Upper lobe of left lung (tissue), 6 donors: ENCODE measurements at regions not wholly inside any gene's neighbourhood (a gene's known extent, or its start where the extent isn't known, plus 50 kb on each side); places are given as distances from the start of the nearest gene placed in this dataset.

Experiments
- ATAC-seq, 2 donors: fragments of 200-7000 bp; cut with Tn5 transposase; one replicate each; pipeline ENCODE4 v1.9.1; 2022; ENCODE audit warnings: mild to moderate bottlenecking in 2 of 2, moderate library complexity in 2 of 2; ENCODE audit not compliant: low FRiP score in 2 of 2
- DNase-seq, 2 donors: peaks; one replicate each; pipeline ENCODE4 v3.0.0-alpha.2; 2019 to 2020
- H3K27ac ChIP-seq, 4 donors: fragments of 200-600 bp; sonication (generic); one replicate each; pipeline ENCODE4 v1.5.1; 2016 to 2019
- H3K27me3 ChIP-seq, 4 donors: fragments of 200-600 bp; sonication (generic); one replicate each; pipeline ENCODE4 v1.5.1; 2017 to 2019
- H3K36me3 ChIP-seq, 4 donors: fragments of 200-600 bp; sonication (generic); one replicate each; pipeline ENCODE4 v1.5.1; 2016 to 2019
- H3K4me1 ChIP-seq, 4 donors: fragments of 200-600 bp; sonication (generic); one replicate each; pipeline ENCODE4 v1.5.1; 2018 to 2019
- H3K4me3 ChIP-seq, 4 donors: fragments of 200-600 bp; sonication (generic); one replicate each; pipeline ENCODE4 v1.5.1; 2017 to 2019; ENCODE audit warnings: mild to moderate bottlenecking in 2 of 4, moderate library complexity in 1 of 4
- H3K9me3 ChIP-seq, 4 donors: fragments of 200-600 bp; sonication (generic); one replicate each; pipeline ENCODE4 v1.5.1; 2018 to 2019
- EP300 ChIP-seq, 4 donors: sonication (generic); formaldehyde crosslinking; IDR thresholded peaks; one replicate each; pipeline ENCODE4 v1.5.1; 2017; ENCODE audit warnings: antibody characterized with exemption in 4 of 4, control low read depth in 2 of 4
- POLR2A ChIP-seq, 4 donors: fragments of 450-650 bp; IDR thresholded peaks; one replicate each; pipeline ENCODE4 v1.5.1; 2016 to 2017; ENCODE audit warnings: antibody characterized with exemption in 4 of 4, mild to moderate bottlenecking in 2 of 4
- POLR2AphosphoS5 ChIP-seq, 2 donors: sonication (generic); formaldehyde crosslinking; IDR thresholded peaks; one replicate each; pipeline ENCODE4 v1.5.1; 2017; ENCODE audit warnings: antibody characterized with exemption in 2 of 2
- WGBS, 2 donors: methylation state at CpG; one replicate each; pipeline ENCODE4 v1.1.5; 2017 to 2018; 5-methylcytosine and 5-hydroxymethylcytosine counted together
- TF ChIP-seq, protein P1 (sequence below), 6 experiments: fragments of 450-650 bp in 4 of 6; fragments of 200-600 bp in 2 of 6; sonication (generic) in 2 of 6; IDR thresholded peaks; one replicate each; pipeline ENCODE4 v1.5.1; 2016 to 2019; ENCODE audit warnings: antibody characterized with exemption in 6 of 6
- donor health status: DM: no; HTN: no; CAD: no; lungs with moderate emphysema.
- donor health status: DM: no; HTN: yes; CAD: no; lungs with severe emphysema.

DNA sequence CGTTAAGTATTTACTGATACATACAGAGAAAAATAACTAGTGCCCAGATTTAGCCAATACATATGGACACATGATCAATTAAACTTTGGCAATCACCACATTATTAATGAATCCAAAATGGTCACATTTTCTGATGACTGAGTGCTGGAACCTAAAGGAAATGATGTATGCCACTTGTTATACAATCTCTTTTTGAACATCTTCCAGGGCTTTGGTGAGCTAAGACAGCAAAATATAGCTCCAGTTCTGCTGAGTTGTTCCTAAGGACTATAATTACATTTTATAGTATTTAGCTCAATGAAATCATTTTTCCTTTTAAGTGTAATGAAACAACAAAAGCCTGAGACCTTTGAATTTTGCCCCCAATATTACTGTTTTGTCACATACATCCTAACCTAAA is 329.1 kb upstream of the ATP2B1 start:
- Histone ChIP-seq H3K4me3 (no peak overlapping the region), H3K27me3 (no peaks in the 10 kb centered on the region), H3K27ac (no peak overlapping the region), H3K4me1 (no peaks in the 10 kb centered on the region), H3K9me3 (no peaks in the 10 kb centered on the region), H3K36me3 (no peaks in the 10 kb centered on the region)
- no peak for TF ChIP-seq EP300 (IDR thresholded peaks at IDR 0.05)
- TF ChIP-seq, protein P1, sequence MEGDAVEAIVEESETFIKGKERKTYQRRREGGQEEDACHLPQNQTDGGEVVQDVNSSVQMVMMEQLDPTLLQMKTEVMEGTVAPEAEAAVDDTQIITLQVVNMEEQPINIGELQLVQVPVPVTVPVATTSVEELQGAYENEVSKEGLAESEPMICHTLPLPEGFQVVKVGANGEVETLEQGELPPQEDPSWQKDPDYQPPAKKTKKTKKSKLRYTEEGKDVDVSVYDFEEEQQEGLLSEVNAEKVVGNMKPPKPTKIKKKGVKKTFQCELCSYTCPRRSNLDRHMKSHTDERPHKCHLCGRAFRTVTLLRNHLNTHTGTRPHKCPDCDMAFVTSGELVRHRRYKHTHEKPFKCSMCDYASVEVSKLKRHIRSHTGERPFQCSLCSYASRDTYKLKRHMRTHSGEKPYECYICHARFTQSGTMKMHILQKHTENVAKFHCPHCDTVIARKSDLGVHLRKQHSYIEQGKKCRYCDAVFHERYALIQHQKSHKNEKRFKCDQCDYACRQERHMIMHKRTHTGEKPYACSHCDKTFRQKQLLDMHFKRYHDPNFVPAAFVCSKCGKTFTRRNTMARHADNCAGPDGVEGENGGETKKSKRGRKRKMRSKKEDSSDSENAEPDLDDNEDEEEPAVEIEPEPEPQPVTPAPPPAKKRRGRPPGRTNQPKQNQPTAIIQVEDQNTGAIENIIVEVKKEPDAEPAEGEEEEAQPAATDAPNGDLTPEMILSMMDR (IDR thresholded peaks at IDR 0.05), result no peak
- no peak for TF ChIP-seq POLR2A (IDR thresholded peaks at IDR 0.05)
- no peak for TF ChIP-seq POLR2AphosphoS5 (IDR thresholded peaks at IDR 0.05)
- ATAC-seq (no peak), DNase-seq (no peak)
- WGBS, 2 donors, result 50 to 71% methylated on average over 1 of the region's 1 CpG

GRCh38 chr12:90036637-90037036 is 328.0 kb upstream of the ATP2B1 start:
- DNase-seq, result no peak
- 35 to 55% methylated on average over 2 of the region's 2 CpGs for WGBS, 2 donors
- no peak for TF ChIP-seq POLR2A (IDR thresholded peaks at IDR 0.05)
- TF ChIP-seq POLR2AphosphoS5 (IDR thresholded peaks at IDR 0.05), result no peak
- TF ChIP-seq, protein P1 (IDR thresholded peaks at IDR 0.05), result no peak
- TF ChIP-seq EP300 (IDR thresholded peaks at IDR 0.05), result no peak
- no peak for ATAC-seq
- H3K27me3 ChIP-seq, result no peaks in the 10 kb centered on the region
- no peaks in the 10 kb centered on the region for H3K4me1 ChIP-seq
- H3K36me3 ChIP-seq, result no peaks in the 10 kb centered on the region
- no peaks in the 10 kb centered on the region for H3K9me3 ChIP-seq
- H3K27ac ChIP-seq, result no peak overlapping the region
- no peak overlapping the region for H3K4me3 ChIP-seq

- DNase-seq (no peak), ATAC-seq (no peak)
- Histone ChIP-seq H3K9me3 (no peaks in the 10 kb centered on the region), H3K27ac (no peak overlapping the region), H3K4me3 (no peak overlapping the region), H3K27me3 (no peaks in the 10 kb centered on the region), H3K4me1 (peaks cover 0 to 4% (median 0%) of the 10 kb centered on the region in 4 donors), H3K36me3 (no peaks in the 10 kb centered on the region)
- TF ChIP-seq POLR2A (IDR thresholded peaks at IDR 0.05), result no peak
- no peak for TF ChIP-seq POLR2AphosphoS5 (IDR thresholded peaks at IDR 0.05)
- TF ChIP-seq, protein P1 (IDR thresholded peaks at IDR 0.05), result no peak
- no peak for TF ChIP-seq EP300 (IDR thresholded peaks at IDR 0.05)
Observed at GRCh38 chr12:90030726-90031125, 322.1 kb upstream of the ATP2B1 start.

- H3K36me3 ChIP-seq, result no peaks in the 10 kb centered on the region
- 57 to 72% methylated on average over 2 of the region's 2 CpGs for WGBS, 2 donors
- TF ChIP-seq, protein P1 (IDR thresholded peaks at IDR 0.05), result no peak
- TF ChIP-seq POLR2A (IDR thresholded peaks at IDR 0.05) (no peak), POLR2AphosphoS5 (IDR thresholded peaks at IDR 0.05) (no peak), EP300 (IDR thresholded peaks at IDR 0.05) (no peak)
Observed at GRCh38 chr12:90029317-90029716, 320.7 kb upstream of the ATP2B1 start.

GRCh38 chr12:90028635-90029051 is 320.0 kb upstream of the ATP2B1 start:
- ATAC-seq (no peak), DNase-seq (no peak)
- no peaks in the 10 kb centered on the region for H3K27me3 ChIP-seq
- no peak overlapping the region for H3K27ac ChIP-seq
- H3K4me3 ChIP-seq, result no peak overlapping the region
- H3K9me3 ChIP-seq, result no peaks in the 10 kb centered on the region
- H3K4me1 ChIP-seq, result peaks cover 0 to 4% (median 0%) of the 10 kb centered on the region in 4 donors
- no peak for TF ChIP-seq EP300 (IDR thresholded peaks at IDR 0.05)
- no peak for TF ChIP-seq POLR2A (IDR thresholded peaks at IDR 0.05)
- no peak for TF ChIP-seq POLR2AphosphoS5 (IDR thresholded peaks at IDR 0.05)
- TF ChIP-seq, protein P1 (IDR thresholded peaks at IDR 0.05), result no peak
- H3K36me3 ChIP-seq, result no peaks in the 10 kb centered on the region

More at GRCh38 chr12:90029317-90029716, 320.7 kb upstream of the ATP2B1 start:
- ATAC-seq (no peak), DNase-seq (no peak)
- Histone ChIP-seq H3K27me3 (no peaks in the 10 kb centered on the region), H3K4me3 (no peak overlapping the region), H3K27ac (no peak overlapping the region), H3K4me1 (peaks cover 0 to 4% (median 0%) of the 10 kb centered on the region in 4 donors), H3K9me3 (no peaks in the 10 kb centered on the region)
